Left lung (tissue), 4 donors: ENCODE measurements at regions not wholly inside any gene's neighbourhood (a gene's known extent, or its start where the extent isn't known, plus 50 kb on each side); places are given as distances from the start of the nearest gene placed in this dataset.

ENCODE experiments used
- ATAC-seq: fragments of 200-7000 bp; cut with Tn5 transposase; one replicate; pipeline ENCODE4 v1.9.1; 2020; ENCODE audit warnings: moderate library complexity
- DNase-seq, 4 donors: peaks; one replicate each; pipeline ENCODE4 v3.0.0-alpha.2; 2013 to 2020
- H3K27ac ChIP-seq, 2 donors: fragments of 200-600 bp; sonication (generic) in 1 of 2; one replicate each; pipeline versions ENCODE4 v1.5.0 to v1.8.0; 2020 to 2021
- H3K27me3 ChIP-seq, 2 donors: fragments of 200-600 bp; sonication (generic) in 1 of 2; one replicate each; pipeline versions ENCODE4 v1.5.0 to v1.8.0; 2020 to 2021
- H3K36me3 ChIP-seq, 2 donors: fragments of 200-600 bp; sonication (generic) in 1 of 2; one replicate each; pipeline versions ENCODE4 v1.5.0 to v1.8.0; 2020 to 2021
- H3K4me1 ChIP-seq, 2 donors: fragments of 200-600 bp; one replicate each; pipeline ENCODE4 v1.8.0; 2021
- H3K4me3 ChIP-seq, 2 donors: fragments of 200-600 bp; sonication (generic) in 1 of 2; one replicate each; pipeline versions ENCODE4 v1.5.0 to v1.8.0; 2020 to 2021; ENCODE audit warnings: mild to moderate bottlenecking in 1 of 2
- H3K9me3 ChIP-seq, 2 donors: fragments of 200-600 bp; sonication (generic) in 1 of 2; one replicate each; pipeline versions ENCODE4 v1.5.0 to v1.8.0; 2020 to 2021
- CTCF ChIP-seq, 2 donors: fragments of 200-600 bp; sonication (generic) in 1 of 2; IDR thresholded peaks; one replicate each; pipeline versions ENCODE4 v1.5.0 to v1.8.0; 2021; ENCODE audit warnings: antibody characterized with exemption in 2 of 2
- intact Hi-C, 2 donors: fragments of 100-400 bp; cut with DNase I; formaldehyde crosslinking; loops; one replicate each; pipeline versions ENCODE4 v1.11.2 to v1.14.2; 2022
- donor health status: DM: no; HTN: yes; CAD: no.
- donor health status: DM: no; HTN: no; CAD: no.

- TF ChIP-seq CTCF (IDR thresholded peaks at IDR 0.05): no peak
- intact Hi-C loops: no loop called here
- no peak overlapping the region for H3K4me3 ChIP-seq
- H3K9me3 ChIP-seq: no peaks in the 10 kb centered on the region
- ATAC-seq: no peak
- no peak overlapping the region for H3K27ac ChIP-seq
- H3K4me1 ChIP-seq: no peaks in the 10 kb centered on the region
- no peak for DNase-seq
- no peaks in the 10 kb centered on the region for H3K36me3 ChIP-seq
- no peaks in the 10 kb centered on the region for H3K27me3 ChIP-seq
Observed at GRCh38 chr13:104006625-104007075, 940.4 kb upstream of the SLC10A2 start.

DNA sequence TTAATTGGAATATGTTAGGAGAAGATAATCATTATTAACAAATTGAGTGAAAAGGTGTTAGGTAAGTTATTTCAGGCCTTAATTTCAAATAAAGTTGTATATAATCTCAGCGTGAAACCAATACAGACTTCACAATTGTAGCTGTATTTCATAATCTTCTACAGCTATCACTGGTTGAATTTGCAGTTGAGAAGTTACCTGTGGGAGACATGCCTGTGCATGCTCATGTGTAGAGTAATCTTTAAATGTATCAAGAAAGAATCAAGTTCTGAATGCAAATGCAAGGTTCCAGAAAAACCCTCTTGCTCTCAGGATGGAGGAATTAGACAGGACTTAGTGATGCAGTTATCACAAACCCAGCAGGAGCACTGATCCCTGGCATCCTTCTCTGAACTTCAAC, 938.4 kb upstream of the SLC10A2 start:
- no peak for TF ChIP-seq CTCF (IDR thresholded peaks at IDR 0.05)
- H3K4me3 ChIP-seq: no peak overlapping the region
- H3K36me3 ChIP-seq: no peaks in the 10 kb centered on the region
- no peaks in the 10 kb centered on the region for H3K27me3 ChIP-seq
- H3K9me3 ChIP-seq: no peaks in the 10 kb centered on the region
- H3K27ac ChIP-seq: no peak overlapping the region
- intact Hi-C loops: no loop called here
- ATAC-seq: no peak
- no peaks in the 10 kb centered on the region for H3K4me1 ChIP-seq
- DNase-seq: no peak

DNA sequence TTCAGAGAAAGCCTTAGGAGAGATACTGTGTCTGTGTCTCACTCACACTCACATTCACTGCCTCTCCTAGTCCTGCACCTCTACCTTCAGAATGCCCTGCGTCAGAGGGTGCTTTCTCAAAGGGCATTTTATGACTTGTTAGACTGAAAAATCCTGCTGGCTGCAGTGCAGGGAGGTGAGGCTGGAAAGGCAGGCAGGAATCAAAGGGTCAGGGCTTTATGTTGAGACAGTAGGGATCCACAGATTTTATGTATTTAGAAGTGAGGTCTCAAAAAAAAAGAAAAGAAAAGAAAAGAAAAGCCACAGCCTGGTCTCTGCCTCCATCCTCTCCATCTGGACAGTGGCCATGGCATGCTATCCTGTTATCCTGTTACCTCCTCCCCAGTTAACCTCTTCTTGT, 936.0 kb upstream of the SLC10A2 start:
- ATAC-seq: no peak
- H3K4me3 ChIP-seq: no peak overlapping the region
- H3K9me3 ChIP-seq: no peaks in the 10 kb centered on the region
- intact Hi-C loops: no loop called here
- TF ChIP-seq CTCF (IDR thresholded peaks at IDR 0.05): no peak
- no peak for DNase-seq
- no peaks in the 10 kb centered on the region for H3K36me3 ChIP-seq
- no peaks in the 10 kb centered on the region for H3K27me3 ChIP-seq
- no peaks in the 10 kb centered on the region for H3K4me1 ChIP-seq
- H3K27ac ChIP-seq: no peak overlapping the region

DNA sequence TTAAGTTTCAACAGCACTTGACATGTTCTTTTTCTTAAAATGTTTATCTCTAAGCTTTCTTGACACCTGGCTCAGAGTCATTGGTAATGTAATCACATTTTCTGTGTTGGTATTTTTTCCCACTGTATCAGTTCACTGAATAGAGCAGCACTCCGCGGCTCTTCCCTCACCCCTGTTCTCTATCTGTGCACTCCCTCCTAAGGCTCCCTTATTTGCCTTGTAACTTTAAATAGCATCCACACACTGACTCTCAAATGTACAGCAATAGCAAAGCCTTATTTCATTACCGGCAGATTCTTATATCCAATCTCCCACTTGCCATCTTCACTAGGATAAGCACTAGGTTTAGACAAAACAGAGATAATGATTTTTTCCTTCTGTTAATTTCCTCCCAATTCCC, 935.5 kb upstream of the SLC10A2 start:
- intact Hi-C loops: no loop called here
- no peaks in the 10 kb centered on the region for H3K36me3 ChIP-seq
- no peaks in the 10 kb centered on the region for H3K9me3 ChIP-seq
- DNase-seq (no peak), ATAC-seq (no peak)
- no peak overlapping the region for H3K4me3 ChIP-seq
- no peaks in the 10 kb centered on the region for H3K27me3 ChIP-seq
- H3K27ac ChIP-seq: no peak overlapping the region
- no peaks in the 10 kb centered on the region for H3K4me1 ChIP-seq
- TF ChIP-seq CTCF (IDR thresholded peaks at IDR 0.05): no peak

DNA sequence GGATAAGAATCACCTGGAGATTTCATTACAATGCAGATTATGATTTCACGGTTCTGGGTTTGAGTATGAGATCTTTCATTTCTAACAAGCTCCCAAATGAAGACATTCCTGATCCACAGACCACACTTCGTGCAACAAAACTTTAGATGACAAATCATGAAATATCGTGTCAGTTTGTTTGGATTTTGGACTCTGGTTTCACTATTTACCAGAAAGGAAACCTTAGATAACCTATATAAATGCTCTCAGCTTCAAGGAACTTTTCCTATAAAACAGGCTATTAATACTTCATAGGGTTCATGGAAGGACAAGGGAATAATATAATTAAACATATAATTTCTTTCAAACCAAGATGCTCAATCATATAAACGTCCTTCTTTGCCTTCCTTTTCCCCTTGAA, 930.5 kb upstream of the SLC10A2 start:
- DNase-seq (no peak), ATAC-seq (no peak)
- Histone ChIP-seq H3K27ac (no peak overlapping the region), H3K36me3 (no peaks in the 10 kb centered on the region), H3K27me3 (no peaks in the 10 kb centered on the region), H3K4me1 (no peaks in the 10 kb centered on the region), H3K9me3 (no peaks in the 10 kb centered on the region), H3K4me3 (no peak overlapping the region)
- TF ChIP-seq CTCF (IDR thresholded peaks at IDR 0.05): no peak
- intact Hi-C loops: no loop called here
